Spinal cord (tissue), 9 donors: ENCODE measurements at regions not wholly inside any gene's neighbourhood (a gene's known extent, or its start where the extent isn't known, plus 50 kb on each side); places are given as distances from the start of the nearest gene placed in this dataset.
A peak's percentile ranks its signal among the peaks of the same experiment; 100 is the strongest.

ENCODE experiments used
- DNase-seq, 6 donors: peaks; one replicate each; pipeline versions ENCODE4 v3.0.0 to v3.0.0-alpha.2; 2013 to 2015; ENCODE audit warnings: low spot score in 6 of 6, low read depth in 4 of 6
- H3K27ac ChIP-seq: one replicate; pipeline ENCODE4 v1.5.1; 2013; ENCODE audit warnings: low read depth, low read length, control low read depth
- H3K27me3 ChIP-seq: one replicate; pipeline ENCODE4 v1.6.1; 2013; ENCODE audit warnings: low read length; ENCODE audit not compliant: control insufficient read depth, insufficient read depth
- H3K36me3 ChIP-seq: one replicate; pipeline ENCODE4 v1.6.1; 2013; ENCODE audit warnings: low read length; ENCODE audit not compliant: control insufficient read depth, insufficient read depth
- H3K4me1 ChIP-seq: one replicate; pipeline ENCODE4 v1.6.1; 2013; ENCODE audit warnings: low read length; ENCODE audit not compliant: control insufficient read depth, insufficient read depth
- H3K4me3 ChIP-seq: one replicate; pipeline ENCODE4 v1.5.1; 2013; ENCODE audit warnings: low read depth, low read length, control low read depth
- H3K9me3 ChIP-seq: one replicate; pipeline ENCODE4 v1.6.1; 2013; ENCODE audit warnings: low read length; ENCODE audit not compliant: control insufficient read depth, insufficient read depth
- WGBS: methylation state at CpG from one replicate; pipeline ENCODE4 v1.1.5; 2013; ENCODE audit warnings: missing lambda C conversion rate; ENCODE audit not compliant: insufficient coverage; 5-methylcytosine and 5-hydroxymethylcytosine counted together
- donor health status: healthy.

DNA sequence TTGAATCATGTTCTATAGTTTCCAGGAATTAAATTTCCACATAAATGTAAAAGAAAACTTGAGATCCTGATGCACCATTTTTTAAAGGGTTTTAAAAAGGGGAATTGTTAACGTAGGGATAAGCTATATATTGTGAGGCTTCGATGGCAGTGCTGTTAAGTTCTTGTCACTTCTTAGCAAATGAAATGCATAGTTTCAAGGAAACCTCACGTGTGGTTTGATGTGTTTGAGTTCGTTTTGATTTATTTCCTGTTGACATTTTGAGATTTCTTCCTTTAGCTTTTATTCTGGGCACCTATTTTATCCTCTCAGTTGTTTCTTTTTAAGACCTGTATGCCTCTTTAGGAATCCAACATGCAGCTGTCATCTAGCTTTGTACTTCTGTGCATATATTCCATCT is 301.0 kb downstream of the DOCK8 start:
- 86% methylated on average over 2 of the region's 4 CpGs for WGBS
- H3K27ac ChIP-seq = no peak overlapping the region
- peaks cover 10% of the 10 kb centered on the region for H3K4me1 ChIP-seq

GRCh38 chr9:517993-518392 is 303.3 kb downstream of the DOCK8 start:
- no peak for DNase-seq
- peaks cover 19% of the 10 kb centered on the region for H3K4me1 ChIP-seq
- H3K36me3 ChIP-seq = no peaks in the 10 kb centered on the region
- no peaks in the 10 kb centered on the region for H3K9me3 ChIP-seq
- no peak overlapping the region for H3K4me3 ChIP-seq
- 100% methylated on average over 2 of the region's 4 CpGs for WGBS
- H3K27me3 ChIP-seq = no peaks in the 10 kb centered on the region
- no peak overlapping the region for H3K27ac ChIP-seq

More for the DNA sequence above, 301.0 kb downstream of the DOCK8 start:
- Histone ChIP-seq H3K27me3 (no peaks in the 10 kb centered on the region), H3K36me3 (no peaks in the 10 kb centered on the region), H3K4me3 (no peak overlapping the region), H3K9me3 (no peaks in the 10 kb centered on the region)
- no peak for DNase-seq

- DNase-seq = no peak
- no peaks in the 10 kb centered on the region for H3K9me3 ChIP-seq
- H3K27ac ChIP-seq = no peak overlapping the region
- H3K27me3 ChIP-seq = no peaks in the 10 kb centered on the region
- peaks cover 24% of the 10 kb centered on the region for H3K4me1 ChIP-seq
- 84% methylated on average over 4 of the region's 5 CpGs for WGBS
- no peaks in the 10 kb centered on the region for H3K36me3 ChIP-seq
- no peak overlapping the region for H3K4me3 ChIP-seq
These were observed 303.9 kb downstream of the DOCK8 start for GRCh38 chr9:518540-518939.

- H3K4me1 ChIP-seq = peaks cover 24% of the 10 kb centered on the region
- WGBS = 20% methylated on average over 1 of the region's 3 CpGs
- no peak overlapping the region for H3K4me3 ChIP-seq
- DNase-seq = no peak
- H3K27me3 ChIP-seq = no peaks in the 10 kb centered on the region
- no peaks in the 10 kb centered on the region for H3K36me3 ChIP-seq
- H3K9me3 ChIP-seq = no peaks in the 10 kb centered on the region
- no peak overlapping the region for H3K27ac ChIP-seq
These were observed 304.9 kb downstream of the DOCK8 start for GRCh38 chr9:519579-519978.

- no peak overlapping the region for H3K27ac ChIP-seq
These were observed 305.6 kb downstream of the DOCK8 start for GRCh38 chr9:520302-520701.

GRCh38 chr9:522190-522589 is 307.5 kb downstream of the DOCK8 start:
- Histone ChIP-seq H3K27ac (no peak overlapping the region), H3K27me3 (no peaks in the 10 kb centered on the region), H3K4me3 (no peak overlapping the region), H3K9me3 (no peaks in the 10 kb centered on the region), H3K4me1 (peaks cover 19% of the 10 kb centered on the region), H3K36me3 (no peaks in the 10 kb centered on the region)
- DNase-seq = no peak
- no CpG with 5 or more reads among the region's 5 CpGs for WGBS

More at GRCh38 chr9:520302-520701, 305.6 kb downstream of the DOCK8 start:
- no peak overlapping the region for H3K4me3 ChIP-seq
- H3K9me3 ChIP-seq = no peaks in the 10 kb centered on the region
- no CpG with 5 or more reads among the region's 3 CpGs for WGBS
- H3K27me3 ChIP-seq = no peaks in the 10 kb centered on the region
- no peaks in the 10 kb centered on the region for H3K36me3 ChIP-seq
- DNase-seq = no peak
- H3K4me1 ChIP-seq = peaks cover 24% of the 10 kb centered on the region

DNA sequence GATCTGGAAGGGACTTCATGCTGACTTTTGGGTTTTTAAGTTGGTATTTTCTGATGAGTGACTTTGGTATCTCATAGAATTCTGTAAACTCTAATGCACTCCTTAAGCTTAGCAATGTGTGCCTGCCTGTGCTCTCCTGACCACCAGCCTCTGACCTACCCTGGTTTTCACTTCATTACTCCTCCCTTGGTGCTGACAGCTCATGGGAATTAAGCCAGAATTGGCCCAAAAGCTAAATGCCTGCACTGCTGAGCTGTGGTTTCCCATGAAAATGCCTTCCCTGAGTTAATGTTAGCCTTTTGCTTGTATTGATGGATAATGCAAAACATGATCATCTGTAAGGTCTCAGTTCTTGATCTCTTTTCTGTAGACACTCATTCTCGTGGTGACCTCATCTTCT is 308.0 kb downstream of the DOCK8 start:
- H3K27me3 ChIP-seq = no peaks in the 10 kb centered on the region
- no peak overlapping the region for H3K27ac ChIP-seq
- no CpG with 5 or more reads among the region's 1 CpG for WGBS

GRCh38 chr9:523444-523843 is 308.8 kb downstream of the DOCK8 start:
- Histone ChIP-seq H3K9me3 (no peaks in the 10 kb centered on the region), H3K4me3 (no peak overlapping the region), H3K4me1 (peaks cover 18% of the 10 kb centered on the region), H3K36me3 (no peaks in the 10 kb centered on the region), H3K27me3 (no peaks in the 10 kb centered on the region), H3K27ac (no peak overlapping the region)
- whole genome bisulfite sequencing = 88% methylated on average over 2 of the region's 4 CpGs
- DNase-seq = no peak

More for the DNA sequence above, 308.0 kb downstream of the DOCK8 start:
- Histone ChIP-seq H3K4me1 (peaks cover 18% of the 10 kb centered on the region), H3K4me3 (no peak overlapping the region), H3K9me3 (no peaks in the 10 kb centered on the region), H3K36me3 (no peaks in the 10 kb centered on the region)
- peak in 1 of 6 donors; percentile 53 for DNase-seq

DNA sequence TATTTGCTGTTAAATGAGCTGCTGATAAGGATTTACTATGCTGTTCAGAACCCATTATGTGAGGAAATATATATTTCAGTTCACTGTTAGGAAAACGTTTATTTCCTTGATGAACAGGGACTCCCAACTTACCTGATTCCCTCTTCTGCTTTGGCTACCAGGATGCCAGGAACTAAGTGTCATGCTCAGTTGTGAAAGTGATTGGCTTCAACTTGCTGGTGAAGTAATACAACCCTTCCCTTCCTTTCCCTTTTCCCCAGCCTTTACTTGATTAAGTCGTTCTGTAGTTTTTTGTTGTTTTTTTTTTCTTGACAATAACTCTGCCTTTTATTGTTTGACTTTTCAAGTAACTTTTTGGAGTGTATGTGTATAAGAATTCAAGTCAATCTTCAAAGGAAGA is 309.3 kb downstream of the DOCK8 start:
- WGBS = no CpG with 5 or more reads among the region's 2 CpGs
- no peak overlapping the region for H3K4me3 ChIP-seq
- no peak for DNase-seq
- H3K27me3 ChIP-seq = no peaks in the 10 kb centered on the region
- no peaks in the 10 kb centered on the region for H3K9me3 ChIP-seq
- H3K4me1 ChIP-seq = peaks cover 18% of the 10 kb centered on the region
- H3K27ac ChIP-seq = no peak overlapping the region
- no peaks in the 10 kb centered on the region for H3K36me3 ChIP-seq

- peaks cover 15% of the 10 kb centered on the region for H3K4me1 ChIP-seq
- no peak overlapping the region for H3K27ac ChIP-seq
- no peak overlapping the region for H3K4me3 ChIP-seq
- H3K27me3 ChIP-seq = no peaks in the 10 kb centered on the region
- no peaks in the 10 kb centered on the region for H3K9me3 ChIP-seq
- DNase-seq = no peak
- H3K36me3 ChIP-seq = no peaks in the 10 kb centered on the region
- WGBS = 92% methylated on average over 2 of the region's 11 CpGs
These were observed 312.4 kb downstream of the DOCK8 start for GRCh38 chr9:526904-527591.
